OCI-LY3 (cell line): ENCODE measurements at regions not wholly inside any gene's neighbourhood (a gene's known extent, or its start where the extent isn't known, plus 50 kb on each side); places are given as distances from the start of the nearest gene placed in this dataset.

Experiments used
- EZH2phosphoT487 ChIP-seq: fragments of 200-600 bp; shearing (Covaris generic); IDR thresholded peaks from 2 replicates; pipeline ENCODE4 v1.6.1; 2018; ENCODE audit warnings: antibody characterized with exemption, mixed run types, low read depth
- TF ChIP-seq, protein P1 (sequence below): fragments of 200-600, 300-600 bp; sonication (generic); IDR thresholded peaks from 2 replicates; pipeline ENCODE4 v1.5.1; 2014; ENCODE audit warnings: antibody characterized with exemption, low read length, low read depth

DNA sequence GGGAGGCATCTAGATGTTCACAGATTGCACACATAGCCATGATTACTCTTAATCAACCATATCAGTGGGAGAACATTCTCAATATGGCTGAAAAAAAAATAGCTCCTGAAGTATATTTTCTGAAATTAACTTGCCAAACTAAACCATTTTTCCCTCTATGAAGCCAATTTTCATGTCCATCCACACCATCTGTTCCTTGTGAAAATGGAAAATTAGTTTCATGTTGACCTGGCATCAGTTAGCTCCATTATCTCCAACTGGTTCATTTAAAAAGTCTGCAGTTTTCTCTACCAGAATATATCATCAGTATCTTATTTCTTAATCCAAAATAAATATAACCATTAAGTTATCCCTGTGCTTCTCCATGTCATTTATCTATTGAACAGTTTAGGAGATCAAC lies 138.8 kb upstream of the CDH10 start:
- TF ChIP-seq, protein P1, sequence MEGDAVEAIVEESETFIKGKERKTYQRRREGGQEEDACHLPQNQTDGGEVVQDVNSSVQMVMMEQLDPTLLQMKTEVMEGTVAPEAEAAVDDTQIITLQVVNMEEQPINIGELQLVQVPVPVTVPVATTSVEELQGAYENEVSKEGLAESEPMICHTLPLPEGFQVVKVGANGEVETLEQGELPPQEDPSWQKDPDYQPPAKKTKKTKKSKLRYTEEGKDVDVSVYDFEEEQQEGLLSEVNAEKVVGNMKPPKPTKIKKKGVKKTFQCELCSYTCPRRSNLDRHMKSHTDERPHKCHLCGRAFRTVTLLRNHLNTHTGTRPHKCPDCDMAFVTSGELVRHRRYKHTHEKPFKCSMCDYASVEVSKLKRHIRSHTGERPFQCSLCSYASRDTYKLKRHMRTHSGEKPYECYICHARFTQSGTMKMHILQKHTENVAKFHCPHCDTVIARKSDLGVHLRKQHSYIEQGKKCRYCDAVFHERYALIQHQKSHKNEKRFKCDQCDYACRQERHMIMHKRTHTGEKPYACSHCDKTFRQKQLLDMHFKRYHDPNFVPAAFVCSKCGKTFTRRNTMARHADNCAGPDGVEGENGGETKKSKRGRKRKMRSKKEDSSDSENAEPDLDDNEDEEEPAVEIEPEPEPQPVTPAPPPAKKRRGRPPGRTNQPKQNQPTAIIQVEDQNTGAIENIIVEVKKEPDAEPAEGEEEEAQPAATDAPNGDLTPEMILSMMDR = no peak
- no peak for TF ChIP-seq EZH2phosphoT487
